Astrocyte (in vitro differentiated cells and primary cell): ENCODE measurements at regions not wholly inside any gene's neighbourhood (a gene's known extent, or its start where the extent isn't known, plus 50 kb on each side); places are given as distances from the start of the nearest gene placed in this dataset.

Experiments used
- EZH2 ChIP-seq: IDR thresholded peaks from 2 replicates; pipeline ENCODE4 v1.6.1; 2012; ENCODE audit warnings: mild to moderate bottlenecking, low read length, inconsistent platforms; ENCODE audit not compliant: insufficient read depth
- TF ChIP-seq, protein P1 (sequence below): IDR thresholded peaks from 2 replicates; pipeline ENCODE4 v1.5.1; 2011; ENCODE audit warnings: low read depth, mild to moderate bottlenecking, inconsistent platforms, low read length, moderate library complexity; ENCODE audit not compliant: insufficient read depth

DNA sequence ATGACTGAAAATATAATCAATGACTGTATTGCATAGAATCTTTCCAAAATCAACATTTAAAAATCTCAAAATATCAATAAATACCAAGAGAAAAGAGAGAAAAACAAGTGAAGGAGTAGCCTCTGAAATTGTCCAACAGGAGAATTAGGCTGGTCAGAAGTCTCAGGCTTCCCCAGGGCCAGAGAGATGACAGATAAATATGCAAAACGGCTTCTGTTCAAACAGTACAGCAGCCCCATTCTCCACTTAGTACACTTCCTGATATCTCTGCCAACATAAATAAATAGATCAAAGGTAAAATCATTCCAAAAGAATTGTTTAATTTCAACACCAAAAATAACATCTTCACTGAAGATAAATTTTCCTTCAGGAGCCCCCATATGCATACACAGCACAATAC is 204.7 kb upstream of the GABRA2 start:
- TF ChIP-seq, protein P1, sequence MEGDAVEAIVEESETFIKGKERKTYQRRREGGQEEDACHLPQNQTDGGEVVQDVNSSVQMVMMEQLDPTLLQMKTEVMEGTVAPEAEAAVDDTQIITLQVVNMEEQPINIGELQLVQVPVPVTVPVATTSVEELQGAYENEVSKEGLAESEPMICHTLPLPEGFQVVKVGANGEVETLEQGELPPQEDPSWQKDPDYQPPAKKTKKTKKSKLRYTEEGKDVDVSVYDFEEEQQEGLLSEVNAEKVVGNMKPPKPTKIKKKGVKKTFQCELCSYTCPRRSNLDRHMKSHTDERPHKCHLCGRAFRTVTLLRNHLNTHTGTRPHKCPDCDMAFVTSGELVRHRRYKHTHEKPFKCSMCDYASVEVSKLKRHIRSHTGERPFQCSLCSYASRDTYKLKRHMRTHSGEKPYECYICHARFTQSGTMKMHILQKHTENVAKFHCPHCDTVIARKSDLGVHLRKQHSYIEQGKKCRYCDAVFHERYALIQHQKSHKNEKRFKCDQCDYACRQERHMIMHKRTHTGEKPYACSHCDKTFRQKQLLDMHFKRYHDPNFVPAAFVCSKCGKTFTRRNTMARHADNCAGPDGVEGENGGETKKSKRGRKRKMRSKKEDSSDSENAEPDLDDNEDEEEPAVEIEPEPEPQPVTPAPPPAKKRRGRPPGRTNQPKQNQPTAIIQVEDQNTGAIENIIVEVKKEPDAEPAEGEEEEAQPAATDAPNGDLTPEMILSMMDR, result no peak
- TF ChIP-seq EZH2, result no peak
